ENCODE measurements at regions not wholly inside any gene's neighbourhood (a gene's known extent, or its start where the extent isn't known, plus 50 kb on each side); places are given as distances from the start of the nearest gene placed in this dataset.

DNA sequence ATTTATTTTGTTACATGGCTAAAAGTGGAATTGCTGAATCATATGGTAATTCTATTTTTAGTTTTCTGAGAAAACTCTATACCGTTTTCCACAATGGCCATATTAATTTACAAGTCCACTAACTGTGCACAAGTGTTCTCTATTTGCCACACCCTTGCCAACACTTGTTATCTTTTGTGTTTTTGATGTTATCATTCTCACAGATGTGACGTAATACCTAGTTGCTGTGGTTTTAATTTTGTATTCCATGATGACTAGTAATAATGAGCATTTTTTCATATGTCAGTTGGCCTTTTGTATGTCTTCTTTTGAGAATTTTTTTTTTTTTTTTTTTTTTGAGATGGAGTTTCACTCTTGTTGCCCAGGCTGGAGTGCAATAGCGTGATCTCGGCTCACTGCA lies 164.2 kb upstream of the SPANXN4 start:
- TF ChIP-seq, protein P1, sequence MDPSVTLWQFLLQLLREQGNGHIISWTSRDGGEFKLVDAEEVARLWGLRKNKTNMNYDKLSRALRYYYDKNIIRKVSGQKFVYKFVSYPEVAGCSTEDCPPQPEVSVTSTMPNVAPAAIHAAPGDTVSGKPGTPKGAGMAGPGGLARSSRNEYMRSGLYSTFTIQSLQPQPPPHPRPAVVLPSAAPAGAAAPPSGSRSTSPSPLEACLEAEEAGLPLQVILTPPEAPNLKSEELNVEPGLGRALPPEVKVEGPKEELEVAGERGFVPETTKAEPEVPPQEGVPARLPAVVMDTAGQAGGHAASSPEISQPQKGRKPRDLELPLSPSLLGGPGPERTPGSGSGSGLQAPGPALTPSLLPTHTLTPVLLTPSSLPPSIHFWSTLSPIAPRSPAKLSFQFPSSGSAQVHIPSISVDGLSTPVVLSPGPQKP (IDR thresholded peaks at IDR 0.05; ENCODE audit: borderline replicate concordance, low read depth, low read length), result no peak
- TF ChIP-seq RAD21 (IDR thresholded peaks at IDR 0.05; ENCODE audit: low read length) (no peak), MAFK (IDR thresholded peaks at IDR 0.05; ENCODE audit: low read depth, low read length) (no peak)
- TF ChIP-seq, protein P2, sequence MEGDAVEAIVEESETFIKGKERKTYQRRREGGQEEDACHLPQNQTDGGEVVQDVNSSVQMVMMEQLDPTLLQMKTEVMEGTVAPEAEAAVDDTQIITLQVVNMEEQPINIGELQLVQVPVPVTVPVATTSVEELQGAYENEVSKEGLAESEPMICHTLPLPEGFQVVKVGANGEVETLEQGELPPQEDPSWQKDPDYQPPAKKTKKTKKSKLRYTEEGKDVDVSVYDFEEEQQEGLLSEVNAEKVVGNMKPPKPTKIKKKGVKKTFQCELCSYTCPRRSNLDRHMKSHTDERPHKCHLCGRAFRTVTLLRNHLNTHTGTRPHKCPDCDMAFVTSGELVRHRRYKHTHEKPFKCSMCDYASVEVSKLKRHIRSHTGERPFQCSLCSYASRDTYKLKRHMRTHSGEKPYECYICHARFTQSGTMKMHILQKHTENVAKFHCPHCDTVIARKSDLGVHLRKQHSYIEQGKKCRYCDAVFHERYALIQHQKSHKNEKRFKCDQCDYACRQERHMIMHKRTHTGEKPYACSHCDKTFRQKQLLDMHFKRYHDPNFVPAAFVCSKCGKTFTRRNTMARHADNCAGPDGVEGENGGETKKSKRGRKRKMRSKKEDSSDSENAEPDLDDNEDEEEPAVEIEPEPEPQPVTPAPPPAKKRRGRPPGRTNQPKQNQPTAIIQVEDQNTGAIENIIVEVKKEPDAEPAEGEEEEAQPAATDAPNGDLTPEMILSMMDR (conservative IDR thresholded peaks at IDR 0.05; ENCODE audit: low read depth, low read length), result no peak
